D341Med (cell line): ENCODE measurements at regions not wholly inside any gene's neighbourhood (a gene's known extent, or its start where the extent isn't known, plus 50 kb on each side); places are given as distances from the start of the nearest gene placed in this dataset.
"Not testable (repeated sequence)": the region's sequence is repeated elsewhere in the genome, so short reads cannot be mapped to it uniquely, and the experiment has no call there.

Source experiments
- DNase-seq: peaks from one replicate; pipeline ENCODE4 v3.0.0; 2012; ENCODE audit warnings: low spot score

GRCh38 chr12:131574395-131574771 is 136.5 kb upstream of the SFSWAP start:
- no peak for DNase-seq

- DNase-seq: no peak
Measured at GRCh38 chr12:131575371-131575770, 135.5 kb upstream of the SFSWAP start.

GRCh38 chr12:131576734-131577133 is 134.2 kb upstream of the SFSWAP start:
- DNase-seq: not testable (repeated sequence)

- DNase-seq: no peak
Measured at GRCh38 chr12:131577766-131578165, 133.1 kb upstream of the SFSWAP start.

- DNase-seq: no peak
Measured at GRCh38 chr12:131578828-131579470, 131.9 kb upstream of the SFSWAP start.

GRCh38 chr12:131583090-131583712 is 127.7 kb upstream of the SFSWAP start:
- DNase-seq: no peak

GRCh38 chr12:131586269-131586668 is 124.6 kb upstream of the SFSWAP start:
- DNase-seq: no peak

GRCh38 chr12:131586761-131587160 is 124.1 kb upstream of the SFSWAP start:
- no peak for DNase-seq

GRCh38 chr12:131587565-131587964 is 123.3 kb upstream of the SFSWAP start:
- DNase-seq: no peak

- no peak for DNase-seq
Measured at GRCh38 chr12:131589221-131589897, 121.5 kb upstream of the SFSWAP start.

GRCh38 chr12:131589966-131590365 is 120.9 kb upstream of the SFSWAP start:
- DNase-seq: no peak

GRCh38 chr12:131591136-131591535 is 119.8 kb upstream of the SFSWAP start:
- no peak for DNase-seq

GRCh38 chr12:131591714-131592709 is 118.9 kb upstream of the SFSWAP start:
- DNase-seq: no peak

GRCh38 chr12:131592972-131593371 is 117.9 kb upstream of the SFSWAP start:
- DNase-seq: no peak

GRCh38 chr12:131593406-131593805 is 117.5 kb upstream of the SFSWAP start:
- DNase-seq: no peak

GRCh38 chr12:131596115-131596514 is 114.8 kb upstream of the SFSWAP start:
- DNase-seq: no peak

- no peak for DNase-seq
Measured at GRCh38 chr12:131597333-131597732, 113.6 kb upstream of the SFSWAP start.

GRCh38 chr12:131598717-131599116 is 112.2 kb upstream of the SFSWAP start:
- no peak for DNase-seq

- no peak for DNase-seq
Measured at GRCh38 chr12:131599190-131600159, 111.4 kb upstream of the SFSWAP start.

- DNase-seq: no peak
Measured at GRCh38 chr12:131600160-131600532, 110.7 kb upstream of the SFSWAP start.

- not testable (repeated sequence) for DNase-seq
Measured at GRCh38 chr12:131601499-131601898, 109.4 kb upstream of the SFSWAP start.
